HUES48 (cell line): ENCODE measurements at regions not wholly inside any gene's neighbourhood (a gene's known extent, or its start where the extent isn't known, plus 50 kb on each side); places are given as distances from the start of the nearest gene placed in this dataset.

Experiments used
- H3K27ac ChIP-seq: one replicate; pipeline ENCODE4 v1.7.0; 2013; ENCODE audit warnings: low read depth, low read length, inconsistent platforms
- H3K27me3 ChIP-seq: 2 replicates; pipeline ENCODE4 v1.6.1; 2013; ENCODE audit warnings: mild to moderate bottlenecking, low read length; ENCODE audit not compliant: control insufficient read depth, insufficient read depth
- H3K36me3 ChIP-seq: 2 replicates; pipeline ENCODE4 v1.6.1; 2013; ENCODE audit warnings: low read length; ENCODE audit not compliant: control insufficient read depth, insufficient read depth
- H3K4me1 ChIP-seq: 2 replicates; pipeline ENCODE4 v1.6.1; 2013; ENCODE audit warnings: mild to moderate bottlenecking, low read length; ENCODE audit not compliant: control insufficient read depth, insufficient read depth
- H3K4me3 ChIP-seq: 2 replicates; pipeline ENCODE4 v1.5.1; 2013; ENCODE audit warnings: mild to moderate bottlenecking, low read depth, low read length
- H3K9ac ChIP-seq: 2 replicates; pipeline ENCODE4 v1.6.1; 2013; ENCODE audit warnings: mild to moderate bottlenecking, low read depth, low read length, moderate library complexity
- H3K9me3 ChIP-seq: 2 replicates; pipeline ENCODE4 v1.6.1; 2013; ENCODE audit warnings: low read length; ENCODE audit not compliant: control insufficient read depth, insufficient read depth

DNA sequence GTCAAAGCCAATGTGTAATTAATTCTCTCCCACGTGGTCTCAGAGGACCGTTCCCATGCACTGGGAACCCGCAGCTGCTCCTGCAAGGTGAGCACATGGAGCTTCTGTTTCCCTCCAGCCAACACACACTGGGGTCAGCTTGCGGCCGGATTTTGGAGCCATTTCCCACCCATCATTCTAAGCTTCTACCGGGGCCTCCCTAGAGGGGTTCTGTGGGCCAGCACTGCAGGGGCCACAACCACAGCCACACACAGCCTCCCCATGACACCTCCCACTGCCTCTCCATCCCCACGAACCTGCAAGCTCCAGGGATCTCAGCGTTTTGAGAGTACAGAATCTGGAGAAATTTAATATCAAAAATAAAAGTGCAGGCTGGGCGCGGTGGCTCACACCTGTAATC, 120.7 kb upstream of the SOX1 start:
- Histone ChIP-seq H3K4me3 (no peak overlapping the region), H3K4me1 (no peaks in the 10 kb centered on the region)

GRCh38 chr13:111947026-111947810, 119.7 kb upstream of the SOX1 start:
- Histone ChIP-seq H3K4me3 (no peak overlapping the region), H3K27ac (no peak overlapping the region), H3K36me3 (no peaks in the 10 kb centered on the region), H3K4me1 (no peaks in the 10 kb centered on the region), H3K27me3 (no peaks in the 10 kb centered on the region), H3K9me3 (peaks cover 6% of the 10 kb centered on the region; the same call in 1 of the 2 replicates), H3K9ac (no peak overlapping the region)

More for the DNA sequence above, 120.7 kb upstream of the SOX1 start:
- Histone ChIP-seq H3K36me3 (no peaks in the 10 kb centered on the region), H3K27me3 (no peaks in the 10 kb centered on the region), H3K27ac (no peak overlapping the region), H3K9ac (no peak overlapping the region), H3K9me3 (peaks cover 6% of the 10 kb centered on the region; the same call in 1 of the 2 replicates)

DNA sequence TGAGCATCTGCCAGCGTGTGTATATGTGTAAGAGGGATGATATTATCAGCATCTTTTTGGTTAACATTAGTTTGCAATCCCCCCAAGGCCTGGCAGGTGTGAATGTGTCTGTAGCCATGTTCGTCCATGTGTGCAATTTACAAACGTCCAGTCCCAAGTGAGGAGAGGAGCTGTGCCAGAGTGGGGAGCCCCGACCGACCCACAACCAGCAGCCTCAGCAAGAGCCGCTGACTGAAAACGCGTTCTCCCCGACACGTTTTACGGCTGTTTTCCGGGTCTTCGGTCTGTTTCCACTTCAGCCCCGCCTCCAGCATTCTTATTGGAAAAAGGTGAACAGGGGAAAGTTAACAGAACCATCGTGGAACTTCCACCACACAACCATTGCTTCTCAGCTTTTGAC, 119.1 kb upstream of the SOX1 start:
- Histone ChIP-seq H3K27ac (no peak overlapping the region), H3K9me3 (peaks cover 6% of the 10 kb centered on the region; the same call in 1 of the 2 replicates), H3K4me1 (no peaks in the 10 kb centered on the region), H3K36me3 (no peaks in the 10 kb centered on the region), H3K27me3 (no peaks in the 10 kb centered on the region), H3K4me3 (no peak overlapping the region), H3K9ac (no peak overlapping the region)

DNA sequence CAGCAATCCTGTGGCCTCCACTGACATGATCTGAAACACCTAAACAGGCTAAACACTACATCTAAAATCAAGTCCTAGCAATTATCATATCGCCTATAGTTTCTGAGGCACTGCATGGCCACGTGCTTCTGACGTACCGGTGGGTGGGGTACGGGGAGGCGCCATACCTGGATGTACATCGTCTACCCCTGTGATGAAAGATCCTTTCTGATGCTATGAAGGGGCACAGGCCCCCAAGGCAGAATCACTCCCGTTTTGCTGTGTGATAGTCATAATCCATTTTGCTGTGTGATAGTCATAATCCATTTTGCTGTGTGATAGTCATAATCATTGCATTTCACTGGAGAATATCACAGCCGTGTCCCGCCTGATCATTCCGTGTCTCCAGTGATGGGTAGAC, 118.7 kb upstream of the SOX1 start:
- Histone ChIP-seq H3K27ac (no peak overlapping the region), H3K4me1 (no peaks in the 10 kb centered on the region), H3K4me3 (no peak overlapping the region), H3K9me3 (peaks cover 6% of the 10 kb centered on the region; the same call in 1 of the 2 replicates), H3K27me3 (no peaks in the 10 kb centered on the region), H3K36me3 (no peaks in the 10 kb centered on the region), H3K9ac (no peak overlapping the region)

- Histone ChIP-seq H3K36me3 (no peaks in the 10 kb centered on the region), H3K4me1 (no peaks in the 10 kb centered on the region), H3K9ac (no peak overlapping the region), H3K4me3 (no peak overlapping the region), H3K9me3 (peaks cover 6% of the 10 kb centered on the region; the same call in 1 of the 2 replicates), H3K27me3 (no peaks in the 10 kb centered on the region), H3K27ac (no peak overlapping the region)
Observed at GRCh38 chr13:111948811-111949210, 118.1 kb upstream of the SOX1 start.

- Histone ChIP-seq H3K36me3 (no peaks in the 10 kb centered on the region), H3K27me3 (no peaks in the 10 kb centered on the region), H3K27ac (no peak overlapping the region), H3K9me3 (peaks cover 6% of the 10 kb centered on the region; the same call in 1 of the 2 replicates), H3K9ac (no peak overlapping the region), H3K4me3 (no peak overlapping the region), H3K4me1 (no peaks in the 10 kb centered on the region)
Observed at GRCh38 chr13:111949311-111949710, 117.6 kb upstream of the SOX1 start.

- Histone ChIP-seq H3K36me3 (no peaks in the 10 kb centered on the region), H3K27me3 (no peaks in the 10 kb centered on the region), H3K9me3 (peaks cover 6% of the 10 kb centered on the region; the same call in 1 of the 2 replicates), H3K27ac (no peak overlapping the region), H3K4me1 (no peaks in the 10 kb centered on the region), H3K4me3 (no peak overlapping the region), H3K9ac (no peak overlapping the region)
Observed at GRCh38 chr13:111950697-111951096, 116.3 kb upstream of the SOX1 start.

- H3K4me3 ChIP-seq: no peak overlapping the region
- no peaks in the 10 kb centered on the region for H3K36me3 ChIP-seq
- H3K27ac ChIP-seq: no peak overlapping the region
- no peaks in the 10 kb centered on the region for H3K4me1 ChIP-seq
- H3K9me3 ChIP-seq: peaks cover 6% of the 10 kb centered on the region; the same call in 1 of the 2 replicates
- H3K9ac ChIP-seq: no peak overlapping the region
- H3K27me3 ChIP-seq: no peaks in the 10 kb centered on the region
Observed at GRCh38 chr13:111952032-111952431, 114.9 kb upstream of the SOX1 start.

DNA sequence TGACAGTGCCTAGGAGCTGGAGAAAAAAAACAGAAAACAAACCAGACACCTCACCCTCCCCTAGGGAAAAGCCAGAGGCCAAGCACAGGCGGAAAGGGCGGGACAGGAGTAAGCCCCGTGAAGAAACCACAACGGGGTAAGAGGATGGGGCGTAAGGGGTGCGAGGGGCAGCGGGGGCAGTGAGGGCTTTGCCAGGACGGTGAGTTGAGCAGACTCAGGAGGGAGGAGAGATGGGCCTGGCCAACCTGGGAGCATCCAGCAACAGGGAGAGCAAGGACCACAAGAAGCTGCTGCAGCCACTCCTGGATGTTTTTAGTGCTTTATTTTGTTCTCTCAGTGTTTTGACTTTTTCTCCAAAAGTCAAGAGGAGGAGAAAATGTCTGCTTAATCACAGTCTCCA, 114.1 kb upstream of the SOX1 start:
- Histone ChIP-seq H3K4me3 (no peak overlapping the region), H3K36me3 (no peaks in the 10 kb centered on the region), H3K9ac (no peak overlapping the region), H3K4me1 (no peaks in the 10 kb centered on the region), H3K27me3 (no peaks in the 10 kb centered on the region), H3K9me3 (peaks cover 6% of the 10 kb centered on the region; the same call in 1 of the 2 replicates), H3K27ac (no peak overlapping the region)

DNA sequence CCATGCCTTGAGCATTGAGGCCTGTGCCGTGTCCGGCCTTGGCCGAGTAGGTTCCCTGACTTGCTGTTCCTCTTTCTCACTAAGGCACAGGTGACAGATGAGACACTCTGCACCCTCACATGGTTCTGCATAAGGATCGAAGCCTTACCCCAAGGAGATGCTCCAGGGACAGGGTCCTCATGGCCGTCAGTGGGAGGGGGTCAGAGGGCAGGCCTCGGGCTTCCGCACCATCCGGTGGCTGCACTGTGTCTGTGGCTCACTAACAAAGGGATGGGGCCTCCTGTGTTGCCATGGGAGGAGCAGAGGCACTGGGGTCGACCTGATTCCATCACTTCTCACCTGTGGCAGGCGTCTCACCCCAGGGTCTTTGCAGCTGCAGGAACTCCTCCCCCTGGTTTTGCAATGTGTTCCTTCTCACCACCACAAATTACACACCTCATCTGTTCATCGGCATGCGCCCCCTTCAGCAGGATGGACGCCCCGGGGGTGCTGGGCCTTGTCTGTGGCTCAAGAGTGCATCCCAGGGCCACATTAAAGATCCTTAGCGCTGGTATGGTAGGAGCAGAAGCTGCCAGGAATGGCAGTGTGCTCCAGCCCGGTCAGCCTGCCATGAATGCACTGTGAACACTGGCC, 113.3 kb upstream of the SOX1 start:
- H3K36me3 ChIP-seq: no peaks in the 10 kb centered on the region
- peaks cover 6% of the 10 kb centered on the region; the same call in 1 of the 2 replicates for H3K9me3 ChIP-seq
- H3K4me1 ChIP-seq: no peaks in the 10 kb centered on the region
- H3K27ac ChIP-seq: no peak overlapping the region
- H3K4me3 ChIP-seq: no peak overlapping the region
- H3K9ac ChIP-seq: no peak overlapping the region
- H3K27me3 ChIP-seq: no peaks in the 10 kb centered on the region
